Mucosa of stomach (tissue), 1 donor: ENCODE measurements at regions not wholly inside any gene's neighbourhood (a gene's known extent, or its start where the extent isn't known, plus 50 kb on each side); places are given as distances from the start of the nearest gene placed in this dataset.
"Not testable (repeated sequence)": the region's sequence is repeated elsewhere in the genome, so short reads cannot be mapped to it uniquely, and the experiment has no call there.

ENCODE experiments used
- H3K27me3 ChIP-seq: one replicate; pipeline ENCODE4 v1.7.0; 2013; ENCODE audit warnings: mild to moderate bottlenecking, low read length; ENCODE audit not compliant: control insufficient read depth, insufficient read depth
- H3K36me3 ChIP-seq: one replicate; pipeline ENCODE4 v1.7.0; 2013; ENCODE audit warnings: low read length; ENCODE audit not compliant: control insufficient read depth, insufficient read depth
- H3K4me1 ChIP-seq: one replicate; pipeline ENCODE4 v1.7.0; 2013; ENCODE audit warnings: mild to moderate bottlenecking, low read length; ENCODE audit not compliant: control insufficient read depth, insufficient read depth
- H3K4me3 ChIP-seq: one replicate; pipeline ENCODE4 v1.7.0; 2013; ENCODE audit warnings: low read length
- H3K9ac ChIP-seq: one replicate; pipeline ENCODE4 v1.7.0; 2013; ENCODE audit warnings: mild to moderate bottlenecking, low read length, moderate library complexity
- H3K9me3 ChIP-seq: one replicate; pipeline ENCODE4 v1.7.0; 2013; ENCODE audit warnings: mild to moderate bottlenecking, low read length, moderate library complexity; ENCODE audit not compliant: control insufficient read depth
- donor health status: Pancreatic carcinoma.

GRCh38 chr3:35070088-35070487, 569.2 kb upstream of the ARPP21 start:
- no peaks in the 10 kb centered on the region for H3K36me3 ChIP-seq
- H3K9ac ChIP-seq: no peak overlapping the region
- no peaks in the 10 kb centered on the region for H3K27me3 ChIP-seq
- no peaks in the 10 kb centered on the region for H3K4me1 ChIP-seq
- H3K9me3 ChIP-seq: no peaks in the 10 kb centered on the region
- no peak overlapping the region for H3K4me3 ChIP-seq

- Histone ChIP-seq H3K36me3 (no peaks in the 10 kb centered on the region), H3K9me3 (no peaks in the 10 kb centered on the region), H3K4me3 (no peak overlapping the region), H3K9ac (no peak overlapping the region), H3K4me1 (no peaks in the 10 kb centered on the region), H3K27me3 (no peaks in the 10 kb centered on the region)
Measured at GRCh38 chr3:35071772-35072171, 567.6 kb upstream of the ARPP21 start.

DNA sequence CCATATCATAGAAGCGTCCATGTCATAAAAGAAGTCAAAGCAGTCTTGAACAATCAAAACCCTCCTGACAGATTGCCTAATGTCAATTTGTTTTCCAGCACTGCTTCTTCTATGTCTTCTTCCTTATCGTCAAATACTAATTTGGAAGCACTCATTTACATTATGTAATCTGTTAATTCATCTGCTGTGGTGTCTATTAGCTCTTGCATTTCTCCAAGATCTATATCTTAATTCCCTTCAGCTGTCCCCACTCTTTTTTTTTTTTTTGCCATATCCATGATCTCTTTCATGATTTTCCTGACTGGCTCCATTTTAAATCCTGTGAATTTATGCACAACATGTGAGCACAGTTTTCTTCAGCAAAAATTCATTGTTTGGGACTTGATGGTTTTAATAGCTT, 560.5 kb upstream of the ARPP21 start:
- H3K9me3 ChIP-seq: no peaks in the 10 kb centered on the region
- H3K9ac ChIP-seq: no peak overlapping the region
- no peaks in the 10 kb centered on the region for H3K36me3 ChIP-seq
- no peaks in the 10 kb centered on the region for H3K4me1 ChIP-seq
- no peaks in the 10 kb centered on the region for H3K27me3 ChIP-seq
- no peak overlapping the region for H3K4me3 ChIP-seq

GRCh38 chr3:35079403-35079802, 559.9 kb upstream of the ARPP21 start:
- no peaks in the 10 kb centered on the region for H3K4me1 ChIP-seq
- no peak overlapping the region for H3K9ac ChIP-seq
- H3K36me3 ChIP-seq: no peaks in the 10 kb centered on the region
- no peaks in the 10 kb centered on the region for H3K9me3 ChIP-seq
- no peak overlapping the region for H3K4me3 ChIP-seq
- H3K27me3 ChIP-seq: no peaks in the 10 kb centered on the region

- no peaks in the 10 kb centered on the region for H3K36me3 ChIP-seq
- no peaks in the 10 kb centered on the region for H3K27me3 ChIP-seq
- H3K4me1 ChIP-seq: no peaks in the 10 kb centered on the region
- no peak overlapping the region for H3K4me3 ChIP-seq
- H3K9me3 ChIP-seq: no peaks in the 10 kb centered on the region
- H3K9ac ChIP-seq: no peak overlapping the region
Measured at GRCh38 chr3:35081899-35082298, 557.4 kb upstream of the ARPP21 start.

DNA sequence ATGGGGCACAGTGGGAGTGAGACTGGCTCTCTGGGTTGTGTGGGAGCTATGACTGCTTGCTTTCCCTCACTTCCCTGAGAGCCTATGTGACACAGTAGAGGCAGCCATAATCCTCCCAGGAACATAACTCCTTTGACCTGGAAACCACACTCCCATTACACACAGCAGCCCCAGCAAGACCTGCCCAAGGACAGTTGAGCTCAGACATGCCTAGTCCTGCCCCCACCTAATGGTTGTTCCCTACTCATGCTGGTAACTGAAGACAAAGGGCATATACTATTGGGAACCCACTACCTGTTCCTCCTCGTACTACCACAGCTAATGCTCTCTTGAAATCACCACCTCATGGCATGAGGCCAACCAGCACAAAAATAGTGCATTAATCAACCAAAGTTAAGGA, 550.4 kb upstream of the ARPP21 start:
- Histone ChIP-seq H3K9me3 (no peaks in the 10 kb centered on the region), H3K27me3 (no peaks in the 10 kb centered on the region), H3K4me3 (no peak overlapping the region), H3K4me1 (no peaks in the 10 kb centered on the region), H3K36me3 (no peaks in the 10 kb centered on the region), H3K9ac (no peak overlapping the region)

- Histone ChIP-seq H3K9ac (no peak overlapping the region), H3K27me3 (no peaks in the 10 kb centered on the region), H3K36me3 (no peaks in the 10 kb centered on the region), H3K9me3 (no peaks in the 10 kb centered on the region), H3K4me1 (no peaks in the 10 kb centered on the region), H3K4me3 (no peak overlapping the region)
Measured at GRCh38 chr3:35114686-35115085, 524.6 kb upstream of the ARPP21 start.

- no peaks in the 10 kb centered on the region for H3K27me3 ChIP-seq
- H3K36me3 ChIP-seq: no peaks in the 10 kb centered on the region
- H3K9ac ChIP-seq: no peak overlapping the region
- H3K9me3 ChIP-seq: no peaks in the 10 kb centered on the region
- H3K4me3 ChIP-seq: no peak overlapping the region
- H3K4me1 ChIP-seq: no peaks in the 10 kb centered on the region
Measured at GRCh38 chr3:35120026-35120425, 519.3 kb upstream of the ARPP21 start.

DNA sequence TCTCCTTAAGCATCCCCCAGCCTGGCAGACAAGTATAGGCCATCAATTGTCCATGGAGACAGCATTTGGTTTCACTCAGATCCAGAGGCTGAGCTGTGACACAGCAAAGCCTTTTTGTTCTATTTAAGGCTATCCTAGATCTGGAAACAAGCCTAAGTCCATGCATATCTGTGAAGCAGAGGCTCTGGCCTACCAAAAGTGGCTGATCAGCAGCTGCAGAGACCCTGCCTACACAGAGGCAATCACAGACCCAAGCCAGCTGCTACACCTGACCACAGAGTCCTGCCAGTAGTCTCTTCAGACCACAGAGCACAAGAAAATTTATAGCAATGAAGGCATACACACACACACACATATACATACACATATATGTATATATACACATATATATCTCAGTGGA, 501.7 kb upstream of the ARPP21 start:
- Histone ChIP-seq H3K4me1 (no peaks in the 10 kb centered on the region), H3K36me3 (no peaks in the 10 kb centered on the region), H3K9me3 (no peaks in the 10 kb centered on the region), H3K4me3 (no peak overlapping the region), H3K9ac (no peak overlapping the region), H3K27me3 (no peaks in the 10 kb centered on the region)

GRCh38 chr3:35141406-35141805, 497.9 kb upstream of the ARPP21 start:
- Histone ChIP-seq H3K4me1 (no peaks in the 10 kb centered on the region), H3K27me3 (no peaks in the 10 kb centered on the region), H3K36me3 (no peaks in the 10 kb centered on the region), H3K4me3 (no peak overlapping the region), H3K9me3 (no peaks in the 10 kb centered on the region), H3K9ac (no peak overlapping the region)

- H3K4me3 ChIP-seq: no peak overlapping the region
- H3K36me3 ChIP-seq: no peaks in the 10 kb centered on the region
- H3K27me3 ChIP-seq: no peaks in the 10 kb centered on the region
- H3K4me1 ChIP-seq: no peaks in the 10 kb centered on the region
- H3K9me3 ChIP-seq: no peaks in the 10 kb centered on the region
- no peak overlapping the region for H3K9ac ChIP-seq
Measured at GRCh38 chr3:35144011-35144410, 495.3 kb upstream of the ARPP21 start.

- H3K9ac ChIP-seq, H3K4me3 ChIP-seq, H3K9me3 ChIP-seq, H3K27me3 ChIP-seq, H3K4me1 ChIP-seq, H3K36me3 ChIP-seq: not testable (repeated sequence)
Measured at GRCh38 chr3:35146256-35147035, 492.9 kb upstream of the ARPP21 start.
